Mucosa of descending colon (tissue), 3 donors: ENCODE measurements at regions not wholly inside any gene's neighbourhood (a gene's known extent, or its start where the extent isn't known, plus 50 kb on each side); places are given as distances from the start of the nearest gene placed in this dataset.

Experiments used
- ATAC-seq: fragments of 200-7000 bp; cut with Tn5 transposase; one replicate; pipeline ENCODE4 v1.9.1; 2020; ENCODE audit warnings: mild to moderate bottlenecking, moderate library complexity
- DNase-seq, 3 donors: peaks; one replicate each; pipeline ENCODE4 v3.0.0-alpha.2; 2020
- H3K36me3 ChIP-seq: fragments of 200-600 bp; one replicate; pipeline ENCODE4 v1.8.0; 2021; ENCODE audit warnings: low read depth, mild to moderate bottlenecking
- H3K4me1 ChIP-seq: fragments of 200-600 bp; one replicate; pipeline ENCODE4 v1.8.0; 2021; ENCODE audit warnings: low read depth, mild to moderate bottlenecking
- H3K4me3 ChIP-seq: fragments of 200-600 bp; one replicate; pipeline ENCODE4 v1.8.0; 2021; ENCODE audit warnings: mild to moderate bottlenecking
- H3K9me3 ChIP-seq: fragments of 200-600 bp; one replicate; pipeline ENCODE4 v1.8.0; 2021; ENCODE audit warnings: mild to moderate bottlenecking
- CTCF ChIP-seq: fragments of 200-600 bp; IDR thresholded peaks from one replicate; pipeline ENCODE4 v1.8.0; 2022; ENCODE audit warnings: antibody characterized with exemption, mild to moderate bottlenecking
- intact Hi-C, 2 donors: fragments of 100-400 bp; cut with DNase I in 1 of 2; cut with micrococcal nuclease in 1 of 2; formaldehyde crosslinking; loops; one replicate each; pipeline versions ENCODE4 v1.11.0 to v1.11.1; 2022; cut with DNase I, micrococcal nuclease
- donor health status: DM: no; HTN: no; CAD: no; lungs with moderate emphysema.
- donor health status: DM: no; HTN: no; CAD: no.
- donor health status: DM: no; HTN: yes; CAD: no.

- intact Hi-C loops, result no loop called here
- ATAC-seq, result no peak
- H3K9me3 ChIP-seq, result no peaks in the 10 kb centered on the region
These were observed 160.4 kb downstream of the CD83 start for GRCh38 chr6:14278006-14278405.

GRCh38 chr6:14278446-14278845 is 160.9 kb downstream of the CD83 start:
- intact Hi-C loops, result no loop called here
- TF ChIP-seq CTCF, result no peak
- DNase-seq, result no peak
- no peaks in the 10 kb centered on the region for H3K4me1 ChIP-seq
- H3K36me3 ChIP-seq, result no peaks in the 10 kb centered on the region
- H3K9me3 ChIP-seq, result no peaks in the 10 kb centered on the region
- no peak overlapping the region for H3K4me3 ChIP-seq
- ATAC-seq, result no peak

More at GRCh38 chr6:14278006-14278405, 160.4 kb downstream of the CD83 start:
- no peak for TF ChIP-seq CTCF
- Histone ChIP-seq H3K4me3 (no peak overlapping the region), H3K4me1 (no peaks in the 10 kb centered on the region), H3K36me3 (no peaks in the 10 kb centered on the region)
- no peak for DNase-seq

- no peak for ATAC-seq
- no peak for TF ChIP-seq CTCF
- no peak for DNase-seq
- Histone ChIP-seq H3K4me1 (no peaks in the 10 kb centered on the region), H3K4me3 (no peak overlapping the region), H3K36me3 (no peaks in the 10 kb centered on the region), H3K9me3 (no peaks in the 10 kb centered on the region)
- intact Hi-C loops, result no loop called here
These were observed 162.5 kb downstream of the CD83 start for GRCh38 chr6:14280006-14280510.

- ATAC-seq (no peak), DNase-seq (no peak)
- Histone ChIP-seq H3K9me3 (no peaks in the 10 kb centered on the region), H3K4me1 (no peaks in the 10 kb centered on the region), H3K4me3 (no peak overlapping the region), H3K36me3 (no peaks in the 10 kb centered on the region)
- TF ChIP-seq CTCF, result no peak
- intact Hi-C loops, result no loop called here
These were observed 163.3 kb downstream of the CD83 start for GRCh38 chr6:14280766-14281293.

- intact Hi-C loops, result no loop called here
- DNase-seq, result no peak
- TF ChIP-seq CTCF, result no peak
- Histone ChIP-seq H3K36me3 (no peaks in the 10 kb centered on the region), H3K9me3 (no peaks in the 10 kb centered on the region), H3K4me1 (no peaks in the 10 kb centered on the region), H3K4me3 (no peak overlapping the region)
- ATAC-seq, result no peak
These were observed 164.5 kb downstream of the CD83 start for GRCh38 chr6:14281811-14282660.
